ENCODE measurements at regions not wholly inside any gene's neighbourhood (a gene's known extent, or its start where the extent isn't known, plus 50 kb on each side); places are given as distances from the start of the nearest gene placed in this dataset.

GRCh38 chr7:41457832-41458437 is 245.0 kb downstream of the INHBA start:
- Mint-ChIP-seq H3K36me3 (ENCODE audit: low read depth) (no peaks in the 10 kb centered on the region), H3K9me3 (peaks cover 7% of the 10 kb centered on the region), H3K27ac (no peak overlapping the region), H3K27me3 (peaks cover 8% of the 10 kb centered on the region), H3K4me1 (no peaks in the 10 kb centered on the region), H3K4me3 (no peak overlapping the region)
- intact Hi-C loops (cut with micrococcal nuclease): no loop called here
- ChIA-PET CTCF (no interaction called here), POLR2A (no interaction called here)
- ATAC-seq (ENCODE audit: low read depth): no peak
- no peak for TF ChIP-seq CTCF (IDR thresholded peaks at IDR 0.05)
- DNase-seq: no peak

GRCh38 chr7:41451826-41452225 is 251.1 kb downstream of the INHBA start:
- Mint-ChIP-seq H3K4me1 (no peaks in the 10 kb centered on the region), H3K36me3 (ENCODE audit: low read depth) (no peaks in the 10 kb centered on the region), H3K4me3 (no peak overlapping the region), H3K9me3 (no peaks in the 10 kb centered on the region), H3K27me3 (peaks cover 2% of the 10 kb centered on the region), H3K27ac (no peak overlapping the region)
- ATAC-seq (ENCODE audit: low read depth) (no peak), DNase-seq (no peak)
- intact Hi-C loops (cut with micrococcal nuclease): no loop called here
- ChIA-PET POLR2A (interaction anchor here (0.6 kb wide), 1 partner anchor 74 kb away, joined by 12 read pairs; no protein-coding TSS in a partner anchor), CTCF (no interaction called here)
- no peak for TF ChIP-seq CTCF (IDR thresholded peaks at IDR 0.05)

DNA sequence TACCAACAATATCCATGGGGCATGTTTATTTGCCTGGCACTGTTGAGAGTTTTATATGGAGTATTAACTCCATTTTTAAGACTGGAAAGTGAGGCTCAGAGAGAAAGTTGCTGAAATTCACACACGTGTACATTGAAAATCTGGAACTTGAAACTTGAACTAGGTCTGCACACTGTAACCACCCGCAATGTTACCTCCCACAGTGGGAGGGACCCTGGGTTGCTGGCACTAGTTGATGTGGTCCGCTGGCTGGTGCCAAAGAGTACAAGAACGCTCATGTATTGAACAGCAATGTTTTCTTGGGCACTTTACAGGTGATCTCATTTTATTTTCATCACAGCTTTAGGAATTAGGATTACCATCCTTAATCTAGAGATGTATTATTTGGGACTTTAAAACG is 253.2 kb downstream of the INHBA start:
- Mint-ChIP-seq H3K36me3 (ENCODE audit: low read depth) (no peaks in the 10 kb centered on the region), H3K27me3 (peaks cover 2% of the 10 kb centered on the region), H3K27ac (no peak overlapping the region), H3K4me3 (no peak overlapping the region), H3K9me3 (no peaks in the 10 kb centered on the region), H3K4me1 (no peaks in the 10 kb centered on the region)
- ChIA-PET CTCF (no interaction called here), POLR2A (no interaction called here)
- no peak for TF ChIP-seq CTCF (IDR thresholded peaks at IDR 0.05)
- DNase-seq (no peak), ATAC-seq (ENCODE audit: low read depth) (no peak)
- intact Hi-C loops (cut with micrococcal nuclease): no loop called here

- intact Hi-C loops (cut with micrococcal nuclease): no loop called here
- no peaks in the 10 kb centered on the region for H3K9me3 Mint-ChIP-seq
Measured at GRCh38 chr7:41449286-41449685, 253.6 kb downstream of the INHBA start.

GRCh38 chr7:41448104-41448503 is 254.8 kb downstream of the INHBA start:
- Mint-ChIP-seq H3K27me3 (peaks cover 2% of the 10 kb centered on the region), H3K36me3 (ENCODE audit: low read depth) (no peaks in the 10 kb centered on the region), H3K9me3 (no peaks in the 10 kb centered on the region), H3K27ac (no peak overlapping the region), H3K4me1 (no peaks in the 10 kb centered on the region), H3K4me3 (no peak overlapping the region)
- DNase-seq (no peak), ATAC-seq (ENCODE audit: low read depth) (no peak)
- POLR2A ChIA-PET: no interaction called here
- TF ChIP-seq CTCF (IDR thresholded peaks at IDR 0.05): no peak
- CTCF ChIA-PET: no interaction called here
- intact Hi-C loops (cut with micrococcal nuclease): no loop called here

More at GRCh38 chr7:41449286-41449685, 253.6 kb downstream of the INHBA start:
- Mint-ChIP-seq H3K4me1 (no peaks in the 10 kb centered on the region), H3K27ac (no peak overlapping the region), H3K27me3 (peaks cover 2% of the 10 kb centered on the region), H3K36me3 (ENCODE audit: low read depth) (no peaks in the 10 kb centered on the region), H3K4me3 (no peak overlapping the region)
- POLR2A ChIA-PET: no interaction called here
- TF ChIP-seq CTCF (IDR thresholded peaks at IDR 0.05): no peak
- no peak for ATAC-seq (ENCODE audit: low read depth)
- CTCF ChIA-PET: no interaction called here
- DNase-seq: no peak
